Breast epithelium (tissue), 4 donors: ENCODE measurements at regions not wholly inside any gene's neighbourhood (a gene's known extent, or its start where the extent isn't known, plus 50 kb on each side); places are given as distances from the start of the nearest gene placed in this dataset.

Experiments used
- DNase-seq, 2 donors: peaks; one replicate each; pipeline ENCODE4 v3.0.0-alpha.2; 2019; ENCODE audit warnings: low spot score in 2 of 2
- H3K27ac ChIP-seq, 2 donors: fragments of 200-600 bp; sonication (generic) in 1 of 2; one replicate each; pipeline ENCODE4 v1.5.1; 2016 to 2019; ENCODE audit warnings: mild to moderate bottlenecking in 1 of 2
- H3K27me3 ChIP-seq, 2 donors: fragments of 200-600 bp; sonication (generic) in 1 of 2; one replicate each; pipeline versions ENCODE4 v1.5.1 to v1.6.0; 2017 to 2019; ENCODE audit warnings: control low read depth in 1 of 2, mild to moderate bottlenecking in 1 of 2
- H3K36me3 ChIP-seq: fragments of 200-600 bp; one replicate; pipeline ENCODE4 v1.5.1; 2019
- H3K4me1 ChIP-seq, 2 donors: fragments of 200-600 bp; sonication (generic); one replicate each; pipeline ENCODE4 v1.5.1; 2016 to 2019; ENCODE audit warnings: control low read depth in 1 of 2
- H3K4me3 ChIP-seq, 3 donors: fragments of 200-600 bp; sonication (generic); 1 replicate in 2 of 3; 2 replicates in 1 of 3; pipeline ENCODE4 v1.5.1; 2016 to 2019; ENCODE audit warnings: mild to moderate bottlenecking in 3 of 3, moderate library complexity in 2 of 3
- H3K9me3 ChIP-seq, 2 donors: fragments of 200-600 bp; sonication (generic) in 1 of 2; one replicate each; pipeline ENCODE4 v1.5.1; 2016 to 2019; ENCODE audit warnings: control low read depth in 1 of 2
- CTCF ChIP-seq, 3 donors: fragments of 450-650 bp; IDR thresholded peaks; one replicate each; pipeline ENCODE4 v1.5.1; 2016 to 2017; ENCODE audit warnings: antibody characterized with exemption in 3 of 3, mild to moderate bottlenecking in 3 of 3, moderate library complexity in 3 of 3
- POLR2A ChIP-seq: fragments of 450-650 bp; IDR thresholded peaks from one replicate; pipeline ENCODE4 v1.6.1; 2016; ENCODE audit warnings: antibody characterized with exemption, mild to moderate bottlenecking, moderate library complexity
- POLR2AphosphoS5 ChIP-seq, 3 donors: sonication (generic); formaldehyde crosslinking; IDR thresholded peaks; one replicate each; pipeline ENCODE4 v1.6.1; 2017; ENCODE audit warnings: antibody characterized with exemption in 3 of 3
- intact Hi-C: fragments of 100-400 bp; cut with DNase I; formaldehyde crosslinking; loops from one replicate; pipeline ENCODE4 v1.15.1; 2023; ENCODE audit warnings: low total_unique reads

- no peak for TF ChIP-seq CTCF (IDR thresholded peaks at IDR 0.05)
- no peak for TF ChIP-seq POLR2A
- TF ChIP-seq POLR2AphosphoS5 (IDR thresholded peaks at IDR 0.05): no peak
- no peaks in the 10 kb centered on the region for H3K9me3 ChIP-seq
- H3K27ac ChIP-seq: no peak overlapping the region
- H3K27me3 ChIP-seq: no peaks in the 10 kb centered on the region
- no peaks in the 10 kb centered on the region for H3K36me3 ChIP-seq
- no peak for DNase-seq
- no peak overlapping the region for H3K4me3 ChIP-seq
- intact Hi-C loops: no loop called here
- H3K4me1 ChIP-seq: no peaks in the 10 kb centered on the region
Measured at GRCh38 chr11:104633226-104633625, 265.0 kb downstream of the CASP12 start.

GRCh38 chr11:104630352-104630751, 267.9 kb downstream of the CASP12 start:
- H3K4me1 ChIP-seq: no peaks in the 10 kb centered on the region
- no peaks in the 10 kb centered on the region for H3K9me3 ChIP-seq
- TF ChIP-seq POLR2AphosphoS5 (IDR thresholded peaks at IDR 0.05): no peak
- no peak for TF ChIP-seq CTCF (IDR thresholded peaks at IDR 0.05)
- TF ChIP-seq POLR2A: no peak
- no peaks in the 10 kb centered on the region for H3K36me3 ChIP-seq
- H3K4me3 ChIP-seq: no peak overlapping the region
- intact Hi-C loops: no loop called here
- H3K27me3 ChIP-seq: no peaks in the 10 kb centered on the region
- no peak overlapping the region for H3K27ac ChIP-seq
- DNase-seq: no peak

- Histone ChIP-seq H3K9me3 (no peaks in the 10 kb centered on the region), H3K27me3 (no peaks in the 10 kb centered on the region), H3K4me1 (no peaks in the 10 kb centered on the region), H3K36me3 (no peaks in the 10 kb centered on the region), H3K27ac (no peak overlapping the region), H3K4me3 (no peak overlapping the region)
- no peak for DNase-seq
- intact Hi-C loops: no loop called here
- TF ChIP-seq POLR2AphosphoS5 (IDR thresholded peaks at IDR 0.05) (no peak), CTCF (IDR thresholded peaks at IDR 0.05) (no peak), POLR2A (no peak)
Measured at GRCh38 chr11:104625246-104625645, 273.0 kb downstream of the CASP12 start.

- no peak for DNase-seq
- intact Hi-C loops: no loop called here
Measured at GRCh38 chr11:104624021-104624420, 274.2 kb downstream of the CASP12 start.

GRCh38 chr11:104623518-104623917, 274.7 kb downstream of the CASP12 start:
- Histone ChIP-seq H3K4me1 (no peaks in the 10 kb centered on the region), H3K4me3 (no peak overlapping the region), H3K27ac (no peak overlapping the region), H3K9me3 (no peaks in the 10 kb centered on the region), H3K36me3 (no peaks in the 10 kb centered on the region), H3K27me3 (no peaks in the 10 kb centered on the region)
- TF ChIP-seq CTCF (IDR thresholded peaks at IDR 0.05): no peak
- TF ChIP-seq POLR2A: no peak
- TF ChIP-seq POLR2AphosphoS5 (IDR thresholded peaks at IDR 0.05): no peak
- DNase-seq: no peak
- intact Hi-C loops: no loop called here

More at GRCh38 chr11:104624021-104624420, 274.2 kb downstream of the CASP12 start:
- H3K4me3 ChIP-seq: no peak overlapping the region
- no peaks in the 10 kb centered on the region for H3K36me3 ChIP-seq
- TF ChIP-seq POLR2AphosphoS5 (IDR thresholded peaks at IDR 0.05) (no peak), CTCF (IDR thresholded peaks at IDR 0.05) (no peak), POLR2A (no peak)
- H3K27ac ChIP-seq: no peak overlapping the region
- H3K9me3 ChIP-seq: no peaks in the 10 kb centered on the region
- H3K27me3 ChIP-seq: no peaks in the 10 kb centered on the region
- no peaks in the 10 kb centered on the region for H3K4me1 ChIP-seq
